WTC11 (cell line): ENCODE measurements at regions not wholly inside any gene's neighbourhood (a gene's known extent, or its start where the extent isn't known, plus 50 kb on each side); places are given as distances from the start of the nearest gene placed in this dataset.

Experiments used
- ATF1 ChIP-seq: sonication (generic); formaldehyde crosslinking; IDR thresholded peaks from 2 replicates; pipeline ENCODE4 v1.8.1; 2023; ENCODE audit warnings: mild to moderate bottlenecking, moderate library complexity, missing genetic modification reagents
- CBFB ChIP-seq: sonication (generic); formaldehyde crosslinking; IDR thresholded peaks from 2 replicates; pipeline ENCODE4 v1.8.1; 2022; ENCODE audit warnings: mild to moderate bottlenecking, low read depth, missing genetic modification reagents
- ELF4 ChIP-seq: sonication (generic); formaldehyde crosslinking; IDR thresholded peaks from 2 replicates; pipeline ENCODE4 v1.8.1; 2022; ENCODE audit warnings: low read depth, mild to moderate bottlenecking, moderate library complexity, missing genetic modification reagents
- ESRRA ChIP-seq: sonication (generic); formaldehyde crosslinking; IDR thresholded peaks from 2 replicates; pipeline ENCODE4 v1.8.1; 2022; ENCODE audit warnings: mild to moderate bottlenecking, missing genetic modification reagents, borderline replicate concordance
- ETV6 ChIP-seq: sonication (generic); formaldehyde crosslinking; IDR thresholded peaks from 2 replicates; pipeline ENCODE4 v1.8.1; 2022; ENCODE audit warnings: mild to moderate bottlenecking, missing genetic modification reagents
- JUN ChIP-seq: sonication (generic); formaldehyde crosslinking; IDR thresholded peaks from 2 replicates; pipeline ENCODE4 v1.8.0; 2023; ENCODE audit warnings: mild to moderate bottlenecking, missing genetic modification reagents
- NFE2L1 ChIP-seq: sonication (generic); formaldehyde crosslinking; IDR thresholded peaks from 2 replicates; pipeline ENCODE4 v1.8.1; 2023; ENCODE audit warnings: missing genetic modification reagents
- NR2C2 ChIP-seq: sonication (generic); formaldehyde crosslinking; IDR thresholded peaks from 2 replicates; pipeline ENCODE4 v1.8.0; 2022; ENCODE audit warnings: mild to moderate bottlenecking, missing genetic modification reagents
- PRRX2 ChIP-seq: fragments of 250-450 bp; sonication (Bioruptor Pico); IDR thresholded peaks from 2 replicates; pipeline ENCODE4 v1.8.0; 2021; ENCODE audit warnings: mild to moderate bottlenecking
- RELA ChIP-seq: sonication (generic); formaldehyde crosslinking; IDR thresholded peaks from 2 replicates; pipeline ENCODE4 v1.8.1; 2022; ENCODE audit warnings: missing genetic modification reagents, mild to moderate bottlenecking, borderline replicate concordance
- RORB ChIP-seq: fragments of 250-450 bp; sonication (Bioruptor Pico); IDR thresholded peaks from 2 replicates; pipeline ENCODE4 v1.9.0; 2021; ENCODE audit warnings: mild to moderate bottlenecking
- SMAD3 ChIP-seq: sonication (generic); formaldehyde crosslinking; IDR thresholded peaks from 2 replicates; pipeline ENCODE4 v1.8.0; 2022; ENCODE audit warnings: missing genetic modification reagents, mild to moderate bottlenecking, borderline replicate concordance
- SMAD4 ChIP-seq: sonication (generic); formaldehyde crosslinking; IDR thresholded peaks from 2 replicates; pipeline ENCODE4 v1.8.0; 2022; ENCODE audit warnings: mild to moderate bottlenecking, missing genetic modification reagents
- TEAD4 ChIP-seq: sonication (generic); formaldehyde crosslinking; IDR thresholded peaks from 2 replicates; pipeline ENCODE4 v1.8.0; 2022; ENCODE audit warnings: mild to moderate bottlenecking, missing genetic modification reagents
- TP53 ChIP-seq: sonication (generic); formaldehyde crosslinking; IDR thresholded peaks from 2 replicates; pipeline ENCODE4 v1.8.1; 2023; ENCODE audit warnings: mild to moderate bottlenecking, missing genetic modification reagents
- ZNF219 ChIP-seq: sonication (generic); formaldehyde crosslinking; IDR thresholded peaks from 2 replicates; pipeline ENCODE4 v1.8.0; 2023; ENCODE audit warnings: missing genetic modification reagents, mild to moderate bottlenecking, borderline replicate concordance
- ZNF317 ChIP-seq: sonication (generic); formaldehyde crosslinking; IDR thresholded peaks from 2 replicates; pipeline ENCODE4 v1.8.1; 2023; ENCODE audit warnings: low read depth, mild to moderate bottlenecking, moderate library complexity, missing genetic modification reagents, borderline replicate concordance
- ZNF416 ChIP-seq: fragments of 250-450 bp; sonication (Bioruptor Pico); IDR thresholded peaks from 2 replicates; pipeline ENCODE4 v1.9.0; 2021; ENCODE audit warnings: mild to moderate bottlenecking, inconsistent platforms
- ZNF423 ChIP-seq: fragments of 250-450 bp; sonication (Bioruptor Pico); IDR thresholded peaks from 2 replicates; pipeline ENCODE4 v2.1.2; 2022; ENCODE audit warnings: mild to moderate bottlenecking, moderate library complexity
- TF ChIP-seq, protein P1 (sequence below): fragments of 250-450 bp; sonication (Bioruptor Pico); conservative IDR thresholded peaks from 2 replicates; pipeline ENCODE4 v1.9.0; 2021; ENCODE audit warnings: mild to moderate bottlenecking
- TF ChIP-seq, protein P2 (sequence below): sonication (generic); formaldehyde crosslinking; IDR thresholded peaks from 2 replicates; pipeline ENCODE4 v1.8.1; 2023; ENCODE audit warnings: mild to moderate bottlenecking, missing genetic modification reagents, borderline replicate concordance
- TF ChIP-seq, protein P3 (sequence below): fragments of 250-450 bp; sonication (Bioruptor Pico); IDR thresholded peaks from 2 replicates; pipeline ENCODE4 v1.9.0; 2021; ENCODE audit warnings: moderate library complexity, mild to moderate bottlenecking, inconsistent platforms, borderline replicate concordance
- TF ChIP-seq, protein P4 (sequence below): sonication (generic); formaldehyde crosslinking; IDR thresholded peaks from 2 replicates; pipeline ENCODE4 v1.8.1; 2023; ENCODE audit warnings: mild to moderate bottlenecking, moderate library complexity, missing genetic modification reagents
- TF ChIP-seq, protein P5 (sequence below): sonication (generic); formaldehyde crosslinking; IDR thresholded peaks from 2 replicates; pipeline ENCODE4 v1.8.1; 2022; ENCODE audit warnings: low read depth, mild to moderate bottlenecking, moderate library complexity, missing genetic modification reagents, borderline replicate concordance
- TF ChIP-seq, protein P6 (sequence below): sonication (generic); formaldehyde crosslinking; IDR thresholded peaks from 2 replicates; pipeline ENCODE4 v1.8.0; 2022; ENCODE audit warnings: mild to moderate bottlenecking, missing genetic modification reagents
- TF ChIP-seq, protein P7 (sequence below): sonication (generic); formaldehyde crosslinking; IDR thresholded peaks from 2 replicates; pipeline ENCODE4 v1.8.1; 2023; ENCODE audit warnings: mild to moderate bottlenecking, missing genetic modification reagents, moderate library complexity
- TF ChIP-seq, protein P8 (sequence below): sonication (generic); formaldehyde crosslinking; IDR thresholded peaks from 2 replicates; pipeline ENCODE4 v1.8.0; 2023; ENCODE audit warnings: missing genetic modification reagents
- TF ChIP-seq, protein P9 (sequence below): fragments of 250-450 bp; sonication (Bioruptor Pico); IDR thresholded peaks from 2 replicates; pipeline ENCODE4 v1.9.0; 2021; ENCODE audit warnings: mild to moderate bottlenecking

DNA sequence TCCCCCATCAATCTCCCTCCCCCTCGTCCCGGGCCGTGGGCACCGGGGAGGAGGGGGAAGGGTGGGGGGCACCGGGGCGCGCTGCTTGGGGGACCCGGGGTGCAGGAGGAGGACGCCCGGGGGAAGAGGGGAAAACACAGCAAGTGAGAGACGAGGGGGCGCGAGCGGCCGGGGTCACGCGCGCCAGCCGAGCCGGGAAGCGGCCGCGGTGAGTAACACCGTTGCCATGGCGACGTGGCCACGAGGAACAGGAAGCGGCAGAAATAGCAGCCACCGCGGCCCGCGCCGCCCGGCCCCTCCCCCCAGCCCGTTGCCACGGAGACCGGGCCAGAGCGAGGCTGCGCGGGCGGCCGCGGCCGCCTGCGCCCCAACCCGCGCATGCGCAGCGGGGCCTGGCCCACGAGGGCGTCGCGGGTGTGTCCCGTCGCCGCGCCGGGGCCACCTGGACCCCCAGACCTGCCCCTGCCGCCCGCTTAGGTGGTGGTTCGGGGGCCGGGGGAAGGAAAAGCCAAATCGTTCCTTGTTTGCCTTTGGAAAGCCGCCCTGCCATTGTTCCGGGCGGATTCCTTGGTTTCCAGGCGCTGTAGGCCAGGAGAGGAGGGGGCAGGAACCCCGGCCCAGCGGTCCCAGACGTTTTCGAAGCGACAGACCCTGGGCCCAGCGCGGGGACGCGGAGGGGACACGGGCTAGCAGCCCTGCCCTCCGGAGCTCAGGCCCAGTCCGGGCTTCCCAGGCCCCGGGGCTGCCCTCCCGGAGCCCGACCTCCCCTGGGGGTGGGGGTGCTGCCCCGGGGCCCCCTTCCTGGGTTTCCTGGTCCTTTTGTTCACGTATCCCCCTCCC is 207.1 kb downstream of the C9orf50 start (continued):
- TF ChIP-seq, protein P1, sequence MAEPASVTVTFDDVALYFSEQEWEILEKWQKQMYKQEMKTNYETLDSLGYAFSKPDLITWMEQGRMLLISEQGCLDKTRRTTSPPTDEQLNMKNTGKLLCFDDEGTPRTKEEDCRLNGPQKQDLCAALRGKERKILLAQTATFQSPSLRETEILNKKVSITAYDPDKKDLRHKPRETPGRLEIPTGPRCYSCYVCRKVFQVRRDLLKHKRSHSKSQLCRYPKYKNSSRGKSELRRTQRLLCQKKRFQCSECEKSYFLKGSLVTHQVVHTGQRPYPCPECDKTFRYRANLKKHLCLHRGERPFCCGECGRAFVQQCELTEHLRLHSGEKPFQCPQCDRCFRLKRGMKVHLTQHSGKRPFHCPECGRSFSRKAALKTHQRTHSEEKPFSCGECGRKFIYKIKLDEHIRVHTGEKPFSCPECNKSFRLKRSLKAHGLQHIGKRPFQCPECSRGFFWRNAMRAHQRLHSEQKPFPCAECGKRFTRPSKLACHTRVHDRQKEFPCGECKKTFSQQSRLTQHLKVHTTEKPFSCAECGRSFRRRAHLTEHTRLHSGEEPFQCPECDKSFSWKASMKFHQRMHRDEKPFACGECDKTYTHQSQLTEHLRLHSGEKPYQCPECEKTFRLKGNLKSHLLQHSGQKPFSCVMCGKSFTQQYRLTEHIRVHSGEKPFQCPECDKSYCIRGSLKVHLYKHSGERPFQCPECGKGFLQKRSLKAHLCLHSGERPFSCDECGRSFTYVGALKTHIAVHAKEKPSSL: no peak
- no peak for TF ChIP-seq ZNF416 (CRISPR knock-in tag)
- TF ChIP-seq RORB (CRISPR knock-in tag): no peak
- TF ChIP-seq ATF1 (CRISPR knock-in tag): no peak
- TF ChIP-seq ESRRA: no peak
- no peak for TF ChIP-seq CBFB (CRISPR knock-in tag)
- TF ChIP-seq, protein P2, sequence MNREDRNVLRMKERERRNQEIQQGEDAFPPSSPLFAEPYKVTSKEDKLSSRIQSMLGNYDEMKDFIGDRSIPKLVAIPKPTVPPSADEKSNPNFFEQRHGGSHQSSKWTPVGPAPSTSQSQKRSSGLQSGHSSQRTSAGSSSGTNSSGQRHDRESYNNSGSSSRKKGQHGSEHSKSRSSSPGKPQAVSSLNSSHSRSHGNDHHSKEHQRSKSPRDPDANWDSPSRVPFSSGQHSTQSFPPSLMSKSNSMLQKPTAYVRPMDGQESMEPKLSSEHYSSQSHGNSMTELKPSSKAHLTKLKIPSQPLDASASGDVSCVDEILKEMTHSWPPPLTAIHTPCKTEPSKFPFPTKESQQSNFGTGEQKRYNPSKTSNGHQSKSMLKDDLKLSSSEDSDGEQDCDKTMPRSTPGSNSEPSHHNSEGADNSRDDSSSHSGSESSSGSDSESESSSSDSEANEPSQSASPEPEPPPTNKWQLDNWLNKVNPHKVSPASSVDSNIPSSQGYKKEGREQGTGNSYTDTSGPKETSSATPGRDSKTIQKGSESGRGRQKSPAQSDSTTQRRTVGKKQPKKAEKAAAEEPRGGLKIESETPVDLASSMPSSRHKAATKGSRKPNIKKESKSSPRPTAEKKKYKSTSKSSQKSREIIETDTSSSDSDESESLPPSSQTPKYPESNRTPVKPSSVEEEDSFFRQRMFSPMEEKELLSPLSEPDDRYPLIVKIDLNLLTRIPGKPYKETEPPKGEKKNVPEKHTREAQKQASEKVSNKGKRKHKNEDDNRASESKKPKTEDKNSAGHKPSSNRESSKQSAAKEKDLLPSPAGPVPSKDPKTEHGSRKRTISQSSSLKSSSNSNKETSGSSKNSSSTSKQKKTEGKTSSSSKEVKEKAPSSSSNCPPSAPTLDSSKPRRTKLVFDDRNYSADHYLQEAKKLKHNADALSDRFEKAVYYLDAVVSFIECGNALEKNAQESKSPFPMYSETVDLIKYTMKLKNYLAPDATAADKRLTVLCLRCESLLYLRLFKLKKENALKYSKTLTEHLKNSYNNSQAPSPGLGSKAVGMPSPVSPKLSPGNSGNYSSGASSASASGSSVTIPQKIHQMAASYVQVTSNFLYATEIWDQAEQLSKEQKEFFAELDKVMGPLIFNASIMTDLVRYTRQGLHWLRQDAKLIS: no peak
- TF ChIP-seq JUN (CRISPR knock-in tag): no peak
- peak; percentile 66 for TF ChIP-seq ETV6
- TF ChIP-seq NFE2L1 (CRISPR knock-in tag): no peak
- TF ChIP-seq ZNF317 (CRISPR knock-in tag): no peak
- TF ChIP-seq, protein P3, sequence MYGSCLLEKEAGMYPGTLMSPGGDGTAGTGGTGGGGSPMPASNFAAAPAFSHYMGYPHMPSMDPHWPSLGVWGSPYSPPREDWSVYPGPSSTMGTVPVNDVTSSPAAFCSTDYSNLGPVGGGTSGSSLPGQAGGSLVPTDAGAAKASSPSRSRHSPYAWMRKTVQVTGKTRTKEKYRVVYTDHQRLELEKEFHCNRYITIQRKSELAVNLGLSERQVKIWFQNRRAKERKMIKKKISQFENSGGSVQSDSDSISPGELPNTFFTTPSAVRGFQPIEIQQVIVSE (CRISPR knock-in tag): no peak
- TF ChIP-seq SMAD4: no peak
- TF ChIP-seq ELF4: no peak
- no peak for TF ChIP-seq ZNF423 (CRISPR knock-in tag)
- TF ChIP-seq, protein P4, sequence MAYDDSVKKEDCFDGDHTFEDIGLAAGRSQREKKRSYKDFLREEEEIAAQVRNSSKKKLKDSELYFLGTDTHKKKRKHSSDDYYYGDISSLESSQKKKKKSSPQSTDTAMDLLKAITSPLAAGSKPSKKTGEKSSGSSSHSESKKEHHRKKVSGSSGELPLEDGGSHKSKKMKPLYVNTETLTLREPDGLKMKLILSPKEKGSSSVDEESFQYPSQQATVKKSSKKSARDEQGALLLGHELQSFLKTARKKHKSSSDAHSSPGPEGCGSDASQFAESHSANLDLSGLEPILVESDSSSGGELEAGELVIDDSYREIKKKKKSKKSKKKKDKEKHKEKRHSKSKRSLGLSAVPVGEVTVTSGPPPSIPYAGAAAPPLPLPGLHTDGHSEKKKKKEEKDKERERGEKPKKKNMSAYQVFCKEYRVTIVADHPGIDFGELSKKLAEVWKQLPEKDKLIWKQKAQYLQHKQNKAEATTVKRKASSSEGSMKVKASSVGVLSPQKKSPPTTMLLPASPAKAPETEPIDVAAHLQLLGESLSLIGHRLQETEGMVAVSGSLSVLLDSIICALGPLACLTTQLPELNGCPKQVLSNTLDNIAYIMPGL (CRISPR knock-in tag): no peak
- no peak for TF ChIP-seq TP53 (CRISPR knock-in tag)
- no peak for TF ChIP-seq SMAD3 (CRISPR knock-in tag)
- TF ChIP-seq, protein P5, sequence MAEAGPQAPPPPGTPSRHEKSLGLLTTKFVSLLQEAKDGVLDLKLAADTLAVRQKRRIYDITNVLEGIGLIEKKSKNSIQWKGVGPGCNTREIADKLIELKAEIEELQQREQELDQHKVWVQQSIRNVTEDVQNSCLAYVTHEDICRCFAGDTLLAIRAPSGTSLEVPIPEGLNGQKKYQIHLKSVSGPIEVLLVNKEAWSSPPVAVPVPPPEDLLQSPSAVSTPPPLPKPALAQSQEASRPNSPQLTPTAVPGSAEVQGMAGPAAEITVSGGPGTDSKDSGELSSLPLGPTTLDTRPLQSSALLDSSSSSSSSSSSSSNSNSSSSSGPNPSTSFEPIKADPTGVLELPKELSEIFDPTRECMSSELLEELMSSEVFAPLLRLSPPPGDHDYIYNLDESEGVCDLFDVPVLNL: no peak
- no peak for TF ChIP-seq ZNF219
- TF ChIP-seq, protein P6, sequence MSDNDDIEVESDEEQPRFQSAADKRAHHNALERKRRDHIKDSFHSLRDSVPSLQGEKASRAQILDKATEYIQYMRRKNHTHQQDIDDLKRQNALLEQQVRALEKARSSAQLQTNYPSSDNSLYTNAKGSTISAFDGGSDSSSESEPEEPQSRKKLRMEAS (CRISPR knock-in tag): 0 out of 2 replicates have a peak, but pooled peaks have one; percentile 33
- no peak for TF ChIP-seq PRRX2 (CRISPR knock-in tag)
- TF ChIP-seq, protein P7, sequence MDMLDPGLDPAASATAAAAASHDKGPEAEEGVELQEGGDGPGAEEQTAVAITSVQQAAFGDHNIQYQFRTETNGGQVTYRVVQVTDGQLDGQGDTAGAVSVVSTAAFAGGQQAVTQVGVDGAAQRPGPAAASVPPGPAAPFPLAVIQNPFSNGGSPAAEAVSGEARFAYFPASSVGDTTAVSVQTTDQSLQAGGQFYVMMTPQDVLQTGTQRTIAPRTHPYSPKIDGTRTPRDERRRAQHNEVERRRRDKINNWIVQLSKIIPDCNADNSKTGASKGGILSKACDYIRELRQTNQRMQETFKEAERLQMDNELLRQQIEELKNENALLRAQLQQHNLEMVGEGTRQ (CRISPR knock-in tag): peak; percentile 66
- no peak for TF ChIP-seq RELA (CRISPR knock-in tag)
- TF ChIP-seq, protein P8, sequence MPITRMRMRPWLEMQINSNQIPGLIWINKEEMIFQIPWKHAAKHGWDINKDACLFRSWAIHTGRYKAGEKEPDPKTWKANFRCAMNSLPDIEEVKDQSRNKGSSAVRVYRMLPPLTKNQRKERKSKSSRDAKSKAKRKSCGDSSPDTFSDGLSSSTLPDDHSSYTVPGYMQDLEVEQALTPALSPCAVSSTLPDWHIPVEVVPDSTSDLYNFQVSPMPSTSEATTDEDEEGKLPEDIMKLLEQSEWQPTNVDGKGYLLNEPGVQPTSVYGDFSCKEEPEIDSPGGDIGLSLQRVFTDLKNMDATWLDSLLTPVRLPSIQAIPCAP (CRISPR knock-in tag): no peak
- TF ChIP-seq TEAD4: no peak
- no peak for TF ChIP-seq NR2C2 (CRISPR knock-in tag)
- TF ChIP-seq, protein P9, sequence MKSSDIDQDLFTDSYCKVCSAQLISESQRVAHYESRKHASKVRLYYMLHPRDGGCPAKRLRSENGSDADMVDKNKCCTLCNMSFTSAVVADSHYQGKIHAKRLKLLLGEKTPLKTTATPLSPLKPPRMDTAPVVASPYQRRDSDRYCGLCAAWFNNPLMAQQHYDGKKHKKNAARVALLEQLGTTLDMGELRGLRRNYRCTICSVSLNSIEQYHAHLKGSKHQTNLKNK: no peak
